Loucy (cell line): ENCODE measurements at regions not wholly inside any gene's neighbourhood (a gene's known extent, or its start where the extent isn't known, plus 50 kb on each side); places are given as distances from the start of the nearest gene placed in this dataset.

ENCODE experiments used
- EZH2phosphoT487 ChIP-seq: fragments of 200-600 bp; IDR thresholded peaks from 2 replicates; pipeline ENCODE4 v1.6.1; 2018; ENCODE audit warnings: antibody characterized with exemption, mild to moderate bottlenecking, moderate library complexity, borderline replicate concordance
- TF ChIP-seq, protein P1 (sequence below): fragments of 200-600 bp; sonication (generic); conservative IDR thresholded peaks from 2 replicates; pipeline ENCODE4 v1.5.1; 2014; ENCODE audit warnings: mild to moderate bottlenecking, antibody characterized with exemption, low read length

DNA sequence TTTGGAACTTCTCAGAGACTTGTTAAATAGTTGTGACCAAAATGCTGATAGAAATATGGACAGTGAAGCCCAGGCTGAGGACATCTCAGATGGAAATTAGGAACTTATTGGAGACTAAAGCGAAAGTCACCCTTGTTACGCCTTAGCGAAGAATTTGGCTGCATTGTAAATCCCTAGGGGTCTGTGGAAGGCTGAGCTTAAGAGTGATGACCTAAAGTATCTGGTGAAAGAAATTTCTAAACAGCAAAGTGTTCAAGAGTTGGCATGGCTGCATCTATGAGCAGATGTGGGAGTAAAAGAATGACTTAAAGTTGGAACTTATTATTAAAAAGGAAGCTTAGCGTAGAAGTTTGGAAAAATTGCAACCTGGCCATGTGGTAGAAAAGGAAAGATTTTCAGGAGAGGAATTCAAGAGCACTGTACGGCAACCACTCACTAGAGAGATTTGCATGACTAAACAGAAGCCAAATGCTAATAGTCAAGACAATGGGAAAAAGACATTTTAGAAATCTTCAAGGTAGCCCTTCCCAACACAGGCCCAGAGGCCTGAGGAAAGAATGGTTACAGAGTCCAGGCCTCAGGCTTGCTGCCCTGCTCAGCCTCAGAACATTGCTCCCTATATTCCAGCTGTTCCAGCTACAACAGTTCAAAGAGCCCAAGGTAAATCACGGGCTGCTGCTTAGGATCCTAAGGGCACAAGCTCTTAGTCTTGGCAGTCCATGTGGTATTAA, 61.6 kb upstream of the TNFRSF21 start:
- TF ChIP-seq, protein P1, sequence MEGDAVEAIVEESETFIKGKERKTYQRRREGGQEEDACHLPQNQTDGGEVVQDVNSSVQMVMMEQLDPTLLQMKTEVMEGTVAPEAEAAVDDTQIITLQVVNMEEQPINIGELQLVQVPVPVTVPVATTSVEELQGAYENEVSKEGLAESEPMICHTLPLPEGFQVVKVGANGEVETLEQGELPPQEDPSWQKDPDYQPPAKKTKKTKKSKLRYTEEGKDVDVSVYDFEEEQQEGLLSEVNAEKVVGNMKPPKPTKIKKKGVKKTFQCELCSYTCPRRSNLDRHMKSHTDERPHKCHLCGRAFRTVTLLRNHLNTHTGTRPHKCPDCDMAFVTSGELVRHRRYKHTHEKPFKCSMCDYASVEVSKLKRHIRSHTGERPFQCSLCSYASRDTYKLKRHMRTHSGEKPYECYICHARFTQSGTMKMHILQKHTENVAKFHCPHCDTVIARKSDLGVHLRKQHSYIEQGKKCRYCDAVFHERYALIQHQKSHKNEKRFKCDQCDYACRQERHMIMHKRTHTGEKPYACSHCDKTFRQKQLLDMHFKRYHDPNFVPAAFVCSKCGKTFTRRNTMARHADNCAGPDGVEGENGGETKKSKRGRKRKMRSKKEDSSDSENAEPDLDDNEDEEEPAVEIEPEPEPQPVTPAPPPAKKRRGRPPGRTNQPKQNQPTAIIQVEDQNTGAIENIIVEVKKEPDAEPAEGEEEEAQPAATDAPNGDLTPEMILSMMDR: no peak
- TF ChIP-seq EZH2phosphoT487: no peak
